ENCODE measurements at regions not wholly inside any gene's neighbourhood (a gene's known extent, or its start where the extent isn't known, plus 50 kb on each side); places are given as distances from the start of the nearest gene placed in this dataset.

DNA sequence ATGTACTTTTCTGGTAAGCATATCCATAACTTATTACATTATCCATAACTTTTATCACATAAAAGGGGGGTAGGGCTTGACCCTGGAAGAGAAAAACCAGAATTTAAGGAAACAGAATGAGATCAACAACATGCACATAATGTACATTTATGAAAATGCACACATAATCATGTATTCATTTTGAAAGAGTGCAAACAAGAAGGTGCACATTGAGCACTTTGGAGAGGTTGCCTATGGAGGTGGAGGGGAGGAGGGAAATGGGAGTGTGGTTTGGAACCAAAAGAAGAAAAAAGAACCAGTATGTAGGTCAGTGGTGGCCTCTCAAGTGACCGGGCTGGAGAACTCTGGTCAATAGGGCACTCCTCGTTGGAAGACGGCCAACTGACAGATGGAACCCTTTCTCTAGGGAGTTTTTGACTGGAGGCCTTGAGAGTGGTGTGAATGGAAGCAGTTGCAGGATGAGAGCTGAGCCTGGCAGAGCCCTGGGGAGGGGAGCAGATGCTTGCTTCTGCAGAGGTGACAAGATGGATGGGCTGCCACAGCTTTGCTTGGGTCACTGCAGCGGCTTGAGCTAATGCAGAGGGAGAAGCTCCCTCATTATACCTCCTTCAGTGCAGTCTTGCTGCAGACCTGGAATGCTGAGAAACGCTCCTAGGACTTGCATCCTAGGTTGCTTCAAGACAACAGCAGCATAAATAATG is 192.7 kb downstream of the SEC23IP start:
- no peak for DNase-seq (ENCODE audit: extremely low spot score in 2 of 2)
- H3K9me3 ChIP-seq, result no peaks in the 10 kb centered on the region

DNA sequence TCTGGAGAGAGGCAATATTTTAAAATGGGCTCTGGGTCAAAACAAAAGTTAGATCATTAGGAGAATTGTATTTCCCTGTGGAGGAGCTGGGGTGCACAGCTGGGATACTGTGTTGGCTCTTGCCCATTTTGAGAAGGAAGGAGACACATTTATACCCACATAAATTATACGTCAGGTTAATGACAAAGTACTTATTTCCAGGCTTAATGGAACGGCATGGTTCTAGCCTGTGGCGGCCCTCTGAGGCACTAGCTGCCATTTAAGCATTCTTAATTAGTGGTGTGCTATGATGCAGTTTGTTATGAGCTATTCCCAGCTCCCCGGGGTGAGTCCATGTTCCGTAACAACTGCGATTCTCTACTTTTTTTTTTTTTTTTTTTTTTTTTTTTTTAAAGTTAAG is 193.5 kb downstream of the SEC23IP start:
- no peak for DNase-seq (ENCODE audit: extremely low spot score in 2 of 2)
- Histone ChIP-seq H3K36me3 (no peaks in the 10 kb centered on the region), H3K27me3 (no peaks in the 10 kb centered on the region), H3K4me3 (no peak overlapping the region), H3K4me1 (no peaks in the 10 kb centered on the region), H3K9me3 (no peaks in the 10 kb centered on the region), H3K27ac (no peak overlapping the region)
- TF ChIP-seq POLR2A (IDR thresholded peaks at IDR 0.05) (no peak), POLR2AphosphoS5 (IDR thresholded peaks at IDR 0.05; ENCODE audit: insufficient read depth in 1 of 2, low read depth in 1 of 2) (no peak)
- TF ChIP-seq, protein P1, sequence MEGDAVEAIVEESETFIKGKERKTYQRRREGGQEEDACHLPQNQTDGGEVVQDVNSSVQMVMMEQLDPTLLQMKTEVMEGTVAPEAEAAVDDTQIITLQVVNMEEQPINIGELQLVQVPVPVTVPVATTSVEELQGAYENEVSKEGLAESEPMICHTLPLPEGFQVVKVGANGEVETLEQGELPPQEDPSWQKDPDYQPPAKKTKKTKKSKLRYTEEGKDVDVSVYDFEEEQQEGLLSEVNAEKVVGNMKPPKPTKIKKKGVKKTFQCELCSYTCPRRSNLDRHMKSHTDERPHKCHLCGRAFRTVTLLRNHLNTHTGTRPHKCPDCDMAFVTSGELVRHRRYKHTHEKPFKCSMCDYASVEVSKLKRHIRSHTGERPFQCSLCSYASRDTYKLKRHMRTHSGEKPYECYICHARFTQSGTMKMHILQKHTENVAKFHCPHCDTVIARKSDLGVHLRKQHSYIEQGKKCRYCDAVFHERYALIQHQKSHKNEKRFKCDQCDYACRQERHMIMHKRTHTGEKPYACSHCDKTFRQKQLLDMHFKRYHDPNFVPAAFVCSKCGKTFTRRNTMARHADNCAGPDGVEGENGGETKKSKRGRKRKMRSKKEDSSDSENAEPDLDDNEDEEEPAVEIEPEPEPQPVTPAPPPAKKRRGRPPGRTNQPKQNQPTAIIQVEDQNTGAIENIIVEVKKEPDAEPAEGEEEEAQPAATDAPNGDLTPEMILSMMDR (IDR thresholded peaks at IDR 0.05), result no peak
- intact Hi-C loops (cut with DNase I), result no loop called here

More for the DNA sequence above, 192.7 kb downstream of the SEC23IP start:
- H3K4me3 ChIP-seq, result no peak overlapping the region
- no peaks in the 10 kb centered on the region for H3K36me3 ChIP-seq
- H3K27ac ChIP-seq, result no peak overlapping the region
- TF ChIP-seq POLR2AphosphoS5 (IDR thresholded peaks at IDR 0.05; ENCODE audit: insufficient read depth in 1 of 2, low read depth in 1 of 2), result no peak
- no peak for TF ChIP-seq POLR2A (IDR thresholded peaks at IDR 0.05)
- TF ChIP-seq, protein P1 (IDR thresholded peaks at IDR 0.05), result no peak
- H3K27me3 ChIP-seq, result no peaks in the 10 kb centered on the region
- no peaks in the 10 kb centered on the region for H3K4me1 ChIP-seq
- intact Hi-C loops (cut with DNase I), result no loop called here

DNA sequence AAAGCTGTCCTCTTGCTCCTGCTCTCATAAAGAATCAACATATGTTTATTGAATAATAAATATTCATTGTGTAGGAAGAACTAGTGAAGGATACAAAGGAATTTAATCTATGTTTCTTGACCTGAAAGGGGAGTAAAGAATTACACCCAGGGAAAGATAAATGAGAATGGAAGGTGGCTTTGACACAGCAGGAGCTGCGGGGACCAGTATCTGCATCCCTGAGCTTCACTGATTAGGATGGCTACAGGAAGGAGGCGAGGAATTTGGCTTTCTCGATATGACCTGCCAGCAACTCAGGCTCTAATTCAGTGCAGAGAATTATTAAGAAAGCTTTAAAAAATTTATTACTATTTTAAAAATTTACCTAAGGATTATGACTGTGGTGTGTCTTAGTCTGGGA is 194.6 kb downstream of the SEC23IP start:
- H3K27me3 ChIP-seq, result no peaks in the 10 kb centered on the region
- TF ChIP-seq, protein P1 (IDR thresholded peaks at IDR 0.05), result no peak
- no peak for TF ChIP-seq POLR2AphosphoS5 (IDR thresholded peaks at IDR 0.05; ENCODE audit: insufficient read depth in 1 of 2, low read depth in 1 of 2)
- no peak for DNase-seq (ENCODE audit: extremely low spot score in 2 of 2)
- intact Hi-C loops (cut with DNase I), result no loop called here
- no peaks in the 10 kb centered on the region for H3K9me3 ChIP-seq
- H3K36me3 ChIP-seq, result no peaks in the 10 kb centered on the region
- H3K27ac ChIP-seq, result no peak overlapping the region
- H3K4me1 ChIP-seq, result no peaks in the 10 kb centered on the region
- no peak overlapping the region for H3K4me3 ChIP-seq

DNA sequence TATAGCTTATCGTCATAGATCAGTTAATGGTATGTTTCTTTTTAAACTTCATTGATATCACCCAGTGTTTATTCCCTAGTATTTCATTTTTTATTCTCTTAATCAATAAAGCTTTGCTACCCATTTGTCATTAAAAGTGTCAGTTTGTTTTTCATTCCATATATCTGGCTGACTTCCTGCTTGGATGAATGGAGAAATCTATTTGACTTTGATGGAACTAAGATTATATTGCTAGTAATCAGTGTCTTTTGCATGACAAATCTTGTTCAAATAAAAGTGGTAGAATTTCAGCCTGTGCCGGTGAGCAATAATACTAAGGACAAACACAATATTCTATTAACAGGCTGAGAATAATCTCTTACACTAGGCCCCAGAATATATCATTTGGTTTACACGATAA is 203.3 kb downstream of the SEC23IP start:
- DNase-seq (ENCODE audit: extremely low spot score in 2 of 2), result no peak
- Histone ChIP-seq H3K27me3 (no peaks in the 10 kb centered on the region), H3K4me1 (no peaks in the 10 kb centered on the region), H3K36me3 (no peaks in the 10 kb centered on the region), H3K9me3 (no peaks in the 10 kb centered on the region), H3K4me3 (no peak overlapping the region), H3K27ac (no peak overlapping the region)
- intact Hi-C loops (cut with DNase I), result no loop called here
- no peak for TF ChIP-seq POLR2AphosphoS5 (IDR thresholded peaks at IDR 0.05; ENCODE audit: insufficient read depth in 1 of 2, low read depth in 1 of 2)
- TF ChIP-seq POLR2A (IDR thresholded peaks at IDR 0.05), result no peak
- TF ChIP-seq, protein P1 (IDR thresholded peaks at IDR 0.05), result no peak

DNA sequence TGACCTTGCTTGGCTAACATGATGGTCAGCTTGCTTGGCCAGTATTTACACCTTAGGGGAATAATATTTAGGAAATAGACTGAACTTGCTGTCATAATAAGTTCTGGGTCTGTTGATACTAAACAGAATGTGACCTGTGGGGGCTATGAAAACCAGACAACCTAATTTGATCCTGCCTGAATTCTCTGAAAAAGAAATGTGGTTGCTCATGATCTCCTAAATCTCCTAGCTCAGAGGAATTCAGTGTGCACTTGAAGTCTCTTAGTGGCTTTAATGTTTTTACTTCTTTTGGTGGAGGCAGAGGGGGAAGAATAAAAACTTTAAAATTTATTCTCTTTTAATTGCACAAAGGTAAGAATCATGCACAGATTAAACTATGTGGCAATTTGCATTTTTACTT is 205.2 kb downstream of the SEC23IP start:
- Histone ChIP-seq H3K27me3 (no peaks in the 10 kb centered on the region), H3K4me3 (no peak overlapping the region), H3K36me3 (no peaks in the 10 kb centered on the region), H3K4me1 (no peaks in the 10 kb centered on the region), H3K27ac (no peak overlapping the region), H3K9me3 (no peaks in the 10 kb centered on the region)
- intact Hi-C loops (cut with DNase I), result no loop called here
- no peak for DNase-seq (ENCODE audit: extremely low spot score in 2 of 2)
- TF ChIP-seq, protein P1 (IDR thresholded peaks at IDR 0.05), result no peak
- TF ChIP-seq POLR2A (IDR thresholded peaks at IDR 0.05) (no peak), POLR2AphosphoS5 (IDR thresholded peaks at IDR 0.05; ENCODE audit: insufficient read depth in 1 of 2, low read depth in 1 of 2) (no peak)
